Osteoblast (primary cell): ENCODE measurements at regions not wholly inside any gene's neighbourhood (a gene's known extent, or its start where the extent isn't known, plus 50 kb on each side); places are given as distances from the start of the nearest gene placed in this dataset.

Source experiments
- DNase-seq: peaks from one replicate; pipeline ENCODE4 v3.0.0; 2011; ENCODE audit warnings: low spot score, mixed read lengths; ENCODE audit not compliant: insufficient read length; ENCODE audit errors: missing footprints
- H2AFZ ChIP-seq: 2 replicates; pipeline ENCODE4 v1.6.0; 2011; ENCODE audit warnings: mild to moderate bottlenecking, low read length
- H3K27ac ChIP-seq: 2 replicates; pipeline ENCODE4 v1.5.1; 2011; ENCODE audit warnings: mild to moderate bottlenecking, low read depth, low read length, moderate library complexity
- H3K27me3 ChIP-seq: 2 replicates; pipeline ENCODE4 v1.6.0; 2012; ENCODE audit warnings: mild to moderate bottlenecking, control low read depth, inconsistent platforms, low read length, moderate library complexity; ENCODE audit not compliant: insufficient read depth
- H3K36me3 ChIP-seq: 2 replicates; pipeline ENCODE4 v1.5.1; 2011; ENCODE audit warnings: mild to moderate bottlenecking, low read length, control low read depth, moderate library complexity; ENCODE audit not compliant: insufficient read depth
- H3K4me1 ChIP-seq: 2 replicates; pipeline ENCODE4 v1.5.1; 2011; ENCODE audit warnings: mild to moderate bottlenecking, low read length, control low read depth, moderate library complexity; ENCODE audit not compliant: insufficient read depth
- H3K4me2 ChIP-seq: 2 replicates; pipeline ENCODE4 v1.6.0; 2011; ENCODE audit warnings: mild to moderate bottlenecking, low read length; ENCODE audit not compliant: insufficient read depth
- H3K4me3 ChIP-seq: fragments of 200-600 bp; sonication (generic); 3 replicates; pipeline ENCODE4 v1.5.1; 2012; ENCODE audit warnings: mild to moderate bottlenecking, low read length, inconsistent platforms; ENCODE audit not compliant: insufficient read depth
- H3K79me2 ChIP-seq: 2 replicates; pipeline ENCODE4 v1.6.0; 2012; ENCODE audit warnings: mild to moderate bottlenecking, low read length, control low read depth, inconsistent platforms; ENCODE audit not compliant: insufficient read depth
- H3K9me3 ChIP-seq: 2 replicates; pipeline ENCODE4 v1.5.1; 2011; ENCODE audit warnings: low read depth, low read length, control low read depth
- H4K20me1 ChIP-seq: 2 replicates; pipeline ENCODE4 v1.6.0; 2012; ENCODE audit warnings: mild to moderate bottlenecking, low read length, control low read depth; ENCODE audit not compliant: insufficient read depth
- CTCF ChIP-seq: IDR thresholded peaks from 2 replicates; pipeline ENCODE4 v1.5.1; 2011; ENCODE audit warnings: mild to moderate bottlenecking, low read depth, low read length, moderate library complexity; ENCODE audit errors: extremely low read depth

- no peak for DNase-seq
- H2AFZ ChIP-seq = no peak overlapping the region
- no peak overlapping the region for H3K4me3 ChIP-seq
- TF ChIP-seq CTCF = no peak
- no peaks in the 10 kb centered on the region for H4K20me1 ChIP-seq
- H3K9me3 ChIP-seq = peaks cover 2% of the 10 kb centered on the region
- H3K4me2 ChIP-seq = no peak overlapping the region
- H3K4me1 ChIP-seq = no peaks in the 10 kb centered on the region
- no peaks in the 10 kb centered on the region for H3K79me2 ChIP-seq
- no peaks in the 10 kb centered on the region for H3K36me3 ChIP-seq
- H3K27me3 ChIP-seq = no peaks in the 10 kb centered on the region
- H3K27ac ChIP-seq = no peak overlapping the region
Measured at GRCh38 chr10:128839134-128839533, 627.9 kb upstream of the MGMT start.

- Histone ChIP-seq H2AFZ (no peak overlapping the region), H4K20me1 (no peaks in the 10 kb centered on the region), H3K4me1 (no peaks in the 10 kb centered on the region), H3K9me3 (peaks cover 2% of the 10 kb centered on the region), H3K4me3 (no peak overlapping the region), H3K4me2 (no peak overlapping the region), H3K27ac (no peak overlapping the region), H3K27me3 (no peaks in the 10 kb centered on the region), H3K79me2 (no peaks in the 10 kb centered on the region), H3K36me3 (no peaks in the 10 kb centered on the region)
- TF ChIP-seq CTCF = no peak
- peak; percentile 13 for DNase-seq
Measured at GRCh38 chr10:128839701-128840100, 627.3 kb upstream of the MGMT start.

GRCh38 chr10:128843972-128844371 is 623.1 kb upstream of the MGMT start:
- H3K4me2 ChIP-seq = no peak overlapping the region
- H3K4me1 ChIP-seq = no peaks in the 10 kb centered on the region
- no peaks in the 10 kb centered on the region for H3K36me3 ChIP-seq
- no peak for DNase-seq
- TF ChIP-seq CTCF = no peak
- H2AFZ ChIP-seq = no peak overlapping the region
- no peaks in the 10 kb centered on the region for H3K79me2 ChIP-seq
- no peak overlapping the region for H3K4me3 ChIP-seq
- H4K20me1 ChIP-seq = no peaks in the 10 kb centered on the region
- no peaks in the 10 kb centered on the region for H3K27me3 ChIP-seq
- no peak overlapping the region for H3K27ac ChIP-seq
- H3K9me3 ChIP-seq = peaks cover 2% of the 10 kb centered on the region

- no peaks in the 10 kb centered on the region for H3K4me1 ChIP-seq
- H3K79me2 ChIP-seq = no peaks in the 10 kb centered on the region
- no peak for TF ChIP-seq CTCF
- H3K4me3 ChIP-seq = no peak overlapping the region
- H4K20me1 ChIP-seq = no peaks in the 10 kb centered on the region
- H3K36me3 ChIP-seq = no peaks in the 10 kb centered on the region
- no peaks in the 10 kb centered on the region for H3K9me3 ChIP-seq
- no peak overlapping the region for H3K4me2 ChIP-seq
- no peak for DNase-seq
- no peak overlapping the region for H2AFZ ChIP-seq
- no peaks in the 10 kb centered on the region for H3K27me3 ChIP-seq
- no peak overlapping the region for H3K27ac ChIP-seq
Measured at GRCh38 chr10:128846927-128847326, 620.1 kb upstream of the MGMT start.
